GM12891 (cell line): ENCODE measurements at regions not wholly inside any gene's neighbourhood (a gene's known extent, or its start where the extent isn't known, plus 50 kb on each side); places are given as distances from the start of the nearest gene placed in this dataset.

Source experiments
- PAX5 ChIP-seq: IDR thresholded peaks from 2 replicates; pipeline ENCODE4 v1.6.1; 2011; ENCODE audit warnings: low read length, moderate library complexity, mild to moderate bottlenecking; ENCODE audit not compliant: insufficient read depth, severe bottlenecking
- POLR2A ChIP-seq: IDR thresholded peaks from 2 replicates; pipeline ENCODE4 v1.6.1; 2011; ENCODE audit warnings: low read depth, low read length, control low read depth
- POLR2AphosphoS5 ChIP-seq: IDR thresholded peaks from 2 replicates; pipeline ENCODE4 v1.6.1; 2011; ENCODE audit warnings: low read depth, low read length, control low read depth
- POU2F2 ChIP-seq: IDR thresholded peaks from 2 replicates; pipeline ENCODE4 v1.6.1; 2011; ENCODE audit warnings: low read depth, mild to moderate bottlenecking, control low read depth, low read length, moderate library complexity
- SPI1 ChIP-seq: IDR thresholded peaks from 2 replicates; pipeline ENCODE4 v1.6.1; 2011; ENCODE audit warnings: low read depth, low read length, control low read depth
- TAF1 ChIP-seq: IDR thresholded peaks from 2 replicates; pipeline ENCODE4 v1.6.1; 2011; ENCODE audit warnings: low read depth, low read length, control low read depth

- TF ChIP-seq POU2F2 (no peak), POLR2AphosphoS5 (no peak), POLR2A (no peak), TAF1 (no peak), PAX5 (no peak), SPI1 (no peak)
Measured at GRCh38 chr4:13918991-13919441, 291.5 kb upstream of the BOD1L1 start.
